HUES6 (cell line): ENCODE measurements at regions not wholly inside any gene's neighbourhood (a gene's known extent, or its start where the extent isn't known, plus 50 kb on each side); places are given as distances from the start of the nearest gene placed in this dataset.
"Not testable (repeated sequence)": the region's sequence is repeated elsewhere in the genome, so short reads cannot be mapped to it uniquely, and the experiment has no call there.

ENCODE experiments used
- H3K27ac ChIP-seq: 2 replicates; pipeline ENCODE4 v1.7.0; 2013; ENCODE audit warnings: low read depth, mild to moderate bottlenecking, low read length, inconsistent platforms
- H3K27me3 ChIP-seq: 2 replicates; pipeline ENCODE4 v1.6.1; 2013; ENCODE audit warnings: low read length; ENCODE audit not compliant: control insufficient read depth, insufficient read depth
- H3K36me3 ChIP-seq: 2 replicates; pipeline ENCODE4 v1.6.1; 2013; ENCODE audit warnings: low read length; ENCODE audit not compliant: control insufficient read depth, insufficient read depth
- H3K4me1 ChIP-seq: 2 replicates; pipeline ENCODE4 v1.6.1; 2013; ENCODE audit warnings: low read length; ENCODE audit not compliant: control insufficient read depth, insufficient read depth
- H3K4me3 ChIP-seq: 2 replicates; pipeline ENCODE4 v1.5.1; 2013; ENCODE audit warnings: low read depth, low read length
- H3K9ac ChIP-seq: one replicate; pipeline ENCODE4 v1.6.1; 2013; ENCODE audit warnings: mild to moderate bottlenecking, low read length
- H3K9me3 ChIP-seq: 2 replicates; pipeline ENCODE4 v1.6.1; 2013; ENCODE audit warnings: low read depth, low read length; ENCODE audit not compliant: control insufficient read depth, insufficient read depth

DNA sequence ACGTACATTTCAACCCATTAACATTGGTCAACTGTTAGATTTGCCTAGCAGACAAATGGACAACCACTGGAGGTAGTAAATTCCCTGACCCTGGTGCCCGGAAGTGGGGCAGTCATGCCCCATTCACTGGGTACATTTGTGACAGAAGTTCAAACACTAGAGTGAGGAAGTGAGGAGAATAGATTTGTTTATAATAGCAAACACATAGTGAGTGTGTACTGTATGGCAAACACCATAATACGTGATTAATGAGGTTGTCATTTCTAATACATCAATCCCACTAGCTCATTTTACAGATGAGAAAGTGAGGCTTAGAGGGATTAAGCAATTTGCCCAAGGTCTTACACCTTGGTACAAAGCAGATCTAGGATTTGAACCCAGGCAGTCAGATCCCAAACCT, 181.9 kb upstream of the MKLN1 start:
- peaks cover 9% of the 10 kb centered on the region for H3K9me3 ChIP-seq
- no peak overlapping the region for H3K27ac ChIP-seq
- no peaks in the 10 kb centered on the region for H3K4me1 ChIP-seq
- H3K27me3 ChIP-seq, result no peaks in the 10 kb centered on the region
- H3K36me3 ChIP-seq, result no peaks in the 10 kb centered on the region
- no peak overlapping the region for H3K9ac ChIP-seq
- no peak overlapping the region for H3K4me3 ChIP-seq

- Histone ChIP-seq H3K36me3 (no peaks in the 10 kb centered on the region), H3K4me3 (no peak overlapping the region), H3K9ac (no peak overlapping the region), H3K9me3 (no peaks in the 10 kb centered on the region), H3K4me1 (no peaks in the 10 kb centered on the region), H3K27me3 (no peaks in the 10 kb centered on the region), H3K27ac (no peak overlapping the region)
Measured at GRCh38 chr7:131147604-131148003, 180.1 kb upstream of the MKLN1 start.

DNA sequence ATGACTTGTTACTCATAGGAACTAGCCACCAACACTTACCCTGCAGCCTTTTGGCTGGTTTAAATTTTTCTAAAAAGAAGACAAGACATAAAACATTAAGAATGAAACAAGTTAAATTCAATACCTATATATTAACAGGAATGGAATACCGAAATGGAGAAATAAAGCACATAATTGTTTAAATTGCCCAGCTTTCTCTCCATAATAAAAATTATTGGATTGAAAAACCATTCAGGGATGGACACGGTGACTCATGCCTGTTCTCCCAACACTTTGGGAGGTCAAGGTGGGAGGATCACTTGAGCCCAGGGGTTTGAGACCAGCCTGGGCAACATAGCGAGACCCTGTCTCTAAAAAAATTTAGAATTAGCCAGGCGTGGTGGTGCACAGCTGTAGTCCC, 179.4 kb upstream of the MKLN1 start:
- H3K36me3 ChIP-seq, result no peaks in the 10 kb centered on the region
- no peaks in the 10 kb centered on the region for H3K27me3 ChIP-seq
- H3K4me3 ChIP-seq, result no peak overlapping the region
- no peak overlapping the region for H3K9ac ChIP-seq
- no peaks in the 10 kb centered on the region for H3K4me1 ChIP-seq
- H3K27ac ChIP-seq, result no peak overlapping the region
- H3K9me3 ChIP-seq, result no peaks in the 10 kb centered on the region

- Histone ChIP-seq H3K36me3 (no peaks in the 10 kb centered on the region), H3K4me1 (no peaks in the 10 kb centered on the region), H3K9ac (no peak overlapping the region), H3K4me3 (no peak overlapping the region), H3K9me3 (no peaks in the 10 kb centered on the region), H3K27me3 (no peaks in the 10 kb centered on the region), H3K27ac (no peak overlapping the region)
Measured at GRCh38 chr7:131148708-131149428, 178.8 kb upstream of the MKLN1 start.

DNA sequence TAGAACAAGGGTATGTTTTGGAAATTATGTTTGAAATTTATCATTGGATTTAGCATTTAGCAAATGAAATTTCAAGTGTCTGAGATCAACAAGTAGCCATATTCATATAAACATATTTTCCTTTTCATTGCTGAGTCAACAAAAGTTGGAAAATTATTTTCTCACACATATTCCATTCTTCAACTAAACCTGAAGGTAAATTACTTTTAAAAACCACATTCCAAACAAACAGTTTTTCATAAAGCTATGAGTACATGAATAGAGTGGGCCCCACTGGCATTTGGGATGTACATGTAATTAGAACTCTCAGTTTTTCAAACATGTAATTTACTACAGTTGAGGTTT, 178.3 kb upstream of the MKLN1 start:
- Histone ChIP-seq H3K27ac (no peak overlapping the region), H3K27me3 (no peaks in the 10 kb centered on the region), H3K36me3 (no peaks in the 10 kb centered on the region), H3K9me3 (no peaks in the 10 kb centered on the region), H3K4me3 (no peak overlapping the region), H3K9ac (no peak overlapping the region), H3K4me1 (no peaks in the 10 kb centered on the region)

DNA sequence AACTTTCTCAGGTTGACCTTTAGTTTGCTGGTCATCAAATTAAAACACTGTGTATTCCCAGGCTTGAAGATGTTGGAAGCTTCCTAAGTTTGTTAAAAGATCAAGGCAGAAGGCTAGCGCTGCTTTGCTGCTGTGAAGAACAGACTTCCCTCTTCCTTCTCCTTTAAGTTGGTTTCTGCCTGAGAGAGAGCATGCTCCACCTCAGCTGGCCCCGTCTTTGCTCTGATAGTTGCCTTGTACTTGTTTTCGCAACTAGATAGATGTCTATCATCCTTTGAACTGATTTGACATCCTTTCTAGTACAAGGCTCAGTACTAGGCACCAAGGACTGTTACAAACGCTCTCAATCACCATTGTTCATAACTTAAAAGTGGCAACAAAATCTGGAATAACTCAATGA, 177.8 kb upstream of the MKLN1 start:
- Histone ChIP-seq H3K27ac (no peak overlapping the region), H3K9me3 (no peaks in the 10 kb centered on the region), H3K36me3 (no peaks in the 10 kb centered on the region), H3K4me1 (no peaks in the 10 kb centered on the region), H3K9ac (no peak overlapping the region), H3K27me3 (no peaks in the 10 kb centered on the region), H3K4me3 (no peak overlapping the region)

DNA sequence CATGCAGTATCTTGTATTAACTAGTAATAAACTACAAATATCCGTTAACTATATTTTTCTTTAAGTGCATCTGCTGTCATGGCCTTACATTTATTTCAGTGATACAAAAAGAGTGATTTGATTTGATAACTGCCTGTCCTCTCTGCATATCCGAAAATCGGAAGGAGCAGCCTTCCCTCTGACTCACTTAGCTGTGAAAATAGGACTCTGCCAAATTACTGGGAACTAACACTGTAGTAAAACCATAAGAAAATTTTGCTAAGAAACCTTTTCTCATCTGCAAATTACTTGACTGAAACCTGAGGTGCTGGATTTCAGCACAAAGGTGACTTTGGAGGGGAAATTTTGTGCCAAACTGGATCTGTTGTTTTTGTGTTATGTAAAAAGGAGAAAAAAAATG, 176.6 kb upstream of the MKLN1 start:
- no peaks in the 10 kb centered on the region for H3K4me1 ChIP-seq
- no peaks in the 10 kb centered on the region for H3K36me3 ChIP-seq
- H3K27ac ChIP-seq, result no peak overlapping the region
- H3K9me3 ChIP-seq, result no peaks in the 10 kb centered on the region
- H3K27me3 ChIP-seq, result no peaks in the 10 kb centered on the region
- no peak overlapping the region for H3K9ac ChIP-seq
- H3K4me3 ChIP-seq, result no peak overlapping the region

GRCh38 chr7:131152766-131153165, 174.9 kb upstream of the MKLN1 start:
- Histone ChIP-seq H3K27ac (no peak overlapping the region), H3K9ac (no peak overlapping the region), H3K9me3 (no peaks in the 10 kb centered on the region), H3K4me1 (peaks cover 4% of the 10 kb centered on the region; the same call in 1 of the 2 replicates), H3K27me3 (no peaks in the 10 kb centered on the region), H3K36me3 (no peaks in the 10 kb centered on the region), H3K4me3 (no peak overlapping the region)

DNA sequence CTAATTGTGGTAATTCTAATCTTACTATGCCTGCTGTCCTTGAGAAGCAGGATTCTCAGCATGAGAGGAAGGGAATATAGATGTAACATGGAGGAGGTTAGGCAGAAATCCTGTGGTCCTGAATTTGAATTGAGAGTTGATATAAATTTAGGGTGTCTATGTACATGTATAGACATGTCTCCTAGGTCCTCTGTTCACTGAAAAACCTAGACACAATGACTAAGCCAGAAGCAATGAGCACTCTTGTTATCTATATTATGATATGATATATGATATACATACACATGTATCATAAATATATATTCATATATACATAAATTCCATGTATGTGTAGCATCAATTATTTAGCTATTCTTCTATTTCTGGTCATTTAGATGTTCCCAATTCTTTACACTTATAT, 173.3 kb upstream of the MKLN1 start:
- no peak overlapping the region for H3K4me3 ChIP-seq
- H3K9me3 ChIP-seq, result no peaks in the 10 kb centered on the region
- peaks cover 7% of the 10 kb centered on the region; the same call in 1 of the 2 replicates for H3K4me1 ChIP-seq
- H3K9ac ChIP-seq, result no peak overlapping the region
- no peaks in the 10 kb centered on the region for H3K27me3 ChIP-seq
- H3K27ac ChIP-seq, result no peak overlapping the region
- H3K36me3 ChIP-seq, result no peaks in the 10 kb centered on the region

DNA sequence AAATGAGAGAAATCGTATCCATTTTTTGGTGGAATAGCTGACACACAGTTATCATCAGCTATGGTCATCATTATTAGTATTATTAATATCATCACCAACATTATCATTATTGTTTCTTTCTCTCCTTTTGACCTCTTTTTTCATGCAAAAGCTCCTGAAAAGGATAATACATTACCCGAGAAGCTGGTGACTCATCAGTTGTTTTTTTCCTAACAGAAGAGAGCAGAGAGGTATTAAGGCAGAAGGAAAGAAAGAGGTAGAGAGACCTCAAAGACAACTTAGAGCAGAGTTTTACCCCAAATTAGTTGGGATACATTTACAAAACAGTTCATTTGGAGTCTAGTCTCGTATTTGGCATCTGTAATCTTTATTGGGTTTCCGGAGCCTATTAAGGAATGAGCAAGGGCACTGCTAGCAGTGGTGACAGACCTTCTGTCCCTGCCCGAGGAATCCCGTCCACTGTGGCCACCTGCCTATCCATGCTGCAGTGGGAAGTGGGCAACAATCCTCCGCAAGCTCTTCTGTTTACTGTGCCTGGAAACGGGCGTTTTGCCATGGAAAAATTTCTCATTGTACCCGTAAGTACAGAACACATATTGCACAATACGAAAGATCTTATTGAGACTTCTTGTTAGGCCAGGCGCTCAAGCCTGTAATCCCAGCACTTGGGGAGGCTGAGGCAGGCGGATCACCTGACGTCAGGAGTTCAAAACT, 170.0 kb upstream of the MKLN1 start:
- H3K4me3 ChIP-seq, result no peak overlapping the region
- no peak overlapping the region for H3K9ac ChIP-seq
- no peaks in the 10 kb centered on the region for H3K36me3 ChIP-seq
- no peak overlapping the region for H3K27ac ChIP-seq
- H3K27me3 ChIP-seq, result no peaks in the 10 kb centered on the region
- H3K9me3 ChIP-seq, result no peaks in the 10 kb centered on the region
- H3K4me1 ChIP-seq, result peaks cover 7% of the 10 kb centered on the region; the same call in 1 of the 2 replicates

GRCh38 chr7:131158244-131158636, 169.4 kb upstream of the MKLN1 start:
- not testable (repeated sequence) for H3K9me3 ChIP-seq, H3K9ac ChIP-seq, H3K27ac ChIP-seq, H3K27me3 ChIP-seq, H3K36me3 ChIP-seq, H3K4me3 ChIP-seq, H3K4me1 ChIP-seq
